SK-N-SH treated with all-trans-retinoic acid at 6 μM for 48 hours (cell line): ENCODE measurements at regions not wholly inside any gene's neighbourhood (a gene's known extent, or its start where the extent isn't known, plus 50 kb on each side); places are given as distances from the start of the nearest gene placed in this dataset.

Source experiments
- ARNTL ChIP-seq: fragments of 450-650 bp; formaldehyde crosslinking; IDR thresholded peaks from 2 replicates; pipeline ENCODE4 v1.5.0; 2020; ENCODE audit warnings: low read depth, mild to moderate bottlenecking, moderate library complexity, borderline replicate concordance
- BACH2 ChIP-seq: fragments of 250-450 bp; sonication (Bioruptor Pico); IDR thresholded peaks from 2 replicates; pipeline ENCODE4 v1.9.0; 2021; ENCODE audit warnings: mild to moderate bottlenecking, borderline replicate concordance
- CREB5 ChIP-seq: fragments of 250-450 bp; sonication (Bioruptor Pico); IDR thresholded peaks from 2 replicates; pipeline ENCODE4 v1.5.1; 2020; ENCODE audit warnings: low read depth, mild to moderate bottlenecking, moderate library complexity
- CSDC2 ChIP-seq: fragments of 250-450 bp; sonication (Bioruptor Pico); IDR thresholded peaks from 2 replicates; pipeline ENCODE4 v1.5.0; 2020; ENCODE audit warnings: mild to moderate bottlenecking, moderate library complexity
- CSRNP3 ChIP-seq: fragments of 250-450 bp; sonication (Bioruptor Pico); IDR thresholded peaks from 2 replicates; pipeline ENCODE4 v1.5.1; 2021; ENCODE audit warnings: mild to moderate bottlenecking, moderate library complexity
- PATZ1 ChIP-seq: fragments of 250-450 bp; sonication (Bioruptor Pico); IDR thresholded peaks from 2 replicates; pipeline ENCODE4 v1.8.0; 2020; ENCODE audit warnings: mild to moderate bottlenecking, moderate library complexity, borderline replicate concordance
- POU6F1 ChIP-seq: fragments of 250-450 bp; sonication (Bioruptor Pico); IDR thresholded peaks from 2 replicates; pipeline ENCODE4 v1.8.0; 2021; ENCODE audit warnings: low read depth, mild to moderate bottlenecking, moderate library complexity, borderline replicate concordance
- RARB ChIP-seq: fragments of 250-450 bp; sonication (Bioruptor Pico); IDR thresholded peaks from 2 replicates; pipeline ENCODE4 v1.8.0; 2021; ENCODE audit warnings: mild to moderate bottlenecking, moderate library complexity
- SNAI2 ChIP-seq: fragments of 250-450 bp; sonication (Bioruptor Pico); IDR thresholded peaks from 2 replicates; pipeline ENCODE4 v1.5.0; 2020; ENCODE audit warnings: mild to moderate bottlenecking, moderate library complexity
- TCF4 ChIP-seq: fragments of 250-450 bp; sonication (Bioruptor Pico); IDR thresholded peaks from 2 replicates; pipeline ENCODE4 v1.8.0; 2021; ENCODE audit warnings: mild to moderate bottlenecking, moderate library complexity, borderline replicate concordance
- ZC3H10 ChIP-seq: fragments of 250-450 bp; sonication (Bioruptor Pico); IDR thresholded peaks from 2 replicates; pipeline ENCODE4 v1.5.1; 2021; ENCODE audit warnings: mild to moderate bottlenecking, moderate library complexity
- ZFP3 ChIP-seq: fragments of 250-450 bp; sonication (Bioruptor Pico); IDR thresholded peaks from 2 replicates; pipeline ENCODE4 v1.5.0; 2020; ENCODE audit warnings: mild to moderate bottlenecking, moderate library complexity
- ZNF565 ChIP-seq: fragments of 450-650 bp; formaldehyde crosslinking; conservative IDR thresholded peaks from 2 replicates; pipeline ENCODE4 v1.5.0; 2020; ENCODE audit warnings: low read depth, mild to moderate bottlenecking, moderate library complexity
- ZNF70 ChIP-seq: fragments of 450-650 bp; formaldehyde crosslinking; IDR thresholded peaks from 2 replicates; pipeline ENCODE4 v1.5.0; 2020; ENCODE audit warnings: mild to moderate bottlenecking, moderate library complexity

- no peak for TF ChIP-seq ARNTL
- TF ChIP-seq ZNF565: no peak
- no peak for TF ChIP-seq PATZ1 (CRISPR knock-in tag)
- no peak for TF ChIP-seq TCF4 (CRISPR knock-in tag)
- TF ChIP-seq BACH2 (CRISPR knock-in tag): no peak
- TF ChIP-seq ZFP3 (CRISPR knock-in tag): no peak
- no peak for TF ChIP-seq CREB5 (CRISPR knock-in tag)
- no peak for TF ChIP-seq ZNF70
- no peak for TF ChIP-seq RARB (CRISPR knock-in tag)
- no peak for TF ChIP-seq CSRNP3 (CRISPR knock-in tag)
- no peak for TF ChIP-seq ZC3H10 (CRISPR knock-in tag)
- no peak for TF ChIP-seq CSDC2 (CRISPR knock-in tag)
- no peak for TF ChIP-seq SNAI2
- no peak for TF ChIP-seq POU6F1 (CRISPR knock-in tag)
These were observed 121.7 kb upstream of the NR3C1 start for GRCh38 chr5:143525176-143525575.
